ENCODE measurements at regions not wholly inside any gene's neighbourhood (a gene's known extent, or its start where the extent isn't known, plus 50 kb on each side); places are given as distances from the start of the nearest gene placed in this dataset.

GRCh38 chr13:53520132-53520531 is 491.5 kb downstream of the OLFM4 start:
- no peak for TF ChIP-seq CTCF (IDR thresholded peaks at IDR 0.05)
- no peaks in the 10 kb centered on the region for H3K36me3 Mint-ChIP-seq

GRCh38 chr13:53522034-53522433 is 493.4 kb downstream of the OLFM4 start:
- H3K36me3 ChIP-seq (replicated peaks in 1 of 2; ENCODE audit: control insufficient read depth in 1 of 2, insufficient read depth in 2 of 2, low read length in 2 of 2) = no peaks in the 10 kb centered on the region
- Mint-ChIP-seq H3K4me3 (no peak overlapping the region), H3K9me3 (peaks cover 0 to 3% (median 0%) of the 10 kb centered on the region in 7 donors), H3K27me3 (ENCODE audit: low read depth in 3 of 3) (no peaks in the 10 kb centered on the region), H3K36me3 (no peaks in the 10 kb centered on the region), H3K27ac (no peak overlapping the region), H3K4me1 (no peaks in the 10 kb centered on the region)
- no peak overlapping the region for H3K27ac ChIP-seq (ENCODE audit: low read depth in 1 of 2, low read length in 2 of 2)
- intact Hi-C loops (cut with micrococcal nuclease) = no loop called here
- no peaks in the 10 kb centered on the region for H3K27me3 ChIP-seq (ENCODE audit: control insufficient read depth in 2 of 2, insufficient read depth in 2 of 2, low read length in 2 of 2)
- no peak overlapping the region for H3K4me3 ChIP-seq (replicated peaks in 1 of 3; ENCODE audit: low read depth in 2 of 3, low read length in 3 of 3)
- H3K9ac ChIP-seq (ENCODE audit: insufficient read depth, low read length, poor library complexity, severe bottlenecking) = no peak overlapping the region
- TF ChIP-seq CTCF (IDR thresholded peaks at IDR 0.05) = no peak
- no peaks in the 10 kb centered on the region for H4K20me1 ChIP-seq (ENCODE audit: insufficient read depth, low read length)
- no peak overlapping the region for H2AFZ ChIP-seq (ENCODE audit: insufficient read depth, low read depth, low read length, poor library complexity, severe bottlenecking)
- H3K9me3 ChIP-seq (replicated peaks in 1 of 2; ENCODE audit: control insufficient read depth in 1 of 2, insufficient read depth in 1 of 2, low read length in 2 of 2) = no peaks in the 10 kb centered on the region
- no peaks in the 10 kb centered on the region for H3K79me2 ChIP-seq (ENCODE audit: insufficient read depth, low read length)
- no peak overlapping the region for H3K4me2 ChIP-seq (replicated peaks; ENCODE audit: extremely low read depth, low read length, poor library complexity, severe bottlenecking)
- no peaks in the 10 kb centered on the region for H3K4me1 ChIP-seq (ENCODE audit: control insufficient read depth in 1 of 2, insufficient read depth in 2 of 2, low read length in 2 of 2)
- DNase-seq = no peak

More at GRCh38 chr13:53520132-53520531, 491.5 kb downstream of the OLFM4 start:
- no peak overlapping the region for H3K27ac Mint-ChIP-seq
- no peaks in the 10 kb centered on the region for H3K4me1 Mint-ChIP-seq
- H3K27me3 Mint-ChIP-seq (ENCODE audit: low read depth in 3 of 3) = no peaks in the 10 kb centered on the region
- H3K9me3 Mint-ChIP-seq = peaks cover 0 to 3% (median 0%) of the 10 kb centered on the region in 7 donors
- Histone ChIP-seq H3K4me1 (ENCODE audit: control insufficient read depth in 1 of 2, insufficient read depth in 2 of 2, low read length in 2 of 2) (no peaks in the 10 kb centered on the region), H2AFZ (ENCODE audit: insufficient read depth, low read depth, low read length, poor library complexity, severe bottlenecking) (no peak overlapping the region), H3K9ac (ENCODE audit: insufficient read depth, low read length, poor library complexity, severe bottlenecking) (no peak overlapping the region), H3K27me3 (ENCODE audit: control insufficient read depth in 2 of 2, insufficient read depth in 2 of 2, low read length in 2 of 2) (no peaks in the 10 kb centered on the region), H4K20me1 (ENCODE audit: insufficient read depth, low read length) (no peaks in the 10 kb centered on the region), H3K9me3 (replicated peaks in 1 of 2; ENCODE audit: control insufficient read depth in 1 of 2, insufficient read depth in 1 of 2, low read length in 2 of 2) (peaks cover 0 to 2% of the 10 kb centered on the region in 2 donors), H3K36me3 (replicated peaks in 1 of 2; ENCODE audit: control insufficient read depth in 1 of 2, insufficient read depth in 2 of 2, low read length in 2 of 2) (no peaks in the 10 kb centered on the region), H3K27ac (ENCODE audit: low read depth in 1 of 2, low read length in 2 of 2) (no peak overlapping the region), H3K4me3 (replicated peaks in 1 of 3; ENCODE audit: low read depth in 2 of 3, low read length in 3 of 3) (no peak overlapping the region), H3K79me2 (ENCODE audit: insufficient read depth, low read length) (no peaks in the 10 kb centered on the region), H3K4me2 (replicated peaks; ENCODE audit: extremely low read depth, low read length, poor library complexity, severe bottlenecking) (no peak overlapping the region)
- no peak overlapping the region for H3K4me3 Mint-ChIP-seq
- DNase-seq = no peak
- intact Hi-C loops (cut with micrococcal nuclease) = no loop called here
